ENCODE measurements at regions not wholly inside any gene's neighbourhood (a gene's known extent, or its start where the extent isn't known, plus 50 kb on each side); places are given as distances from the start of the nearest gene placed in this dataset.

- no peak overlapping the region for H3K27ac ChIP-seq (ENCODE audit: extremely low read depth, low read depth, low read length)
- TF ChIP-seq ZBTB1 (tag by site-specific recombination; IDR thresholded peaks at IDR 0.05) (no peak), PBX3 (CRISPR knock-in tag; IDR thresholded peaks at IDR 0.05) (no peak), RBAK (tag by site-specific recombination; IDR thresholded peaks at IDR 0.05) (no peak), ZNF211 (tag by site-specific recombination; IDR thresholded peaks at IDR 0.05; ENCODE audit: low read depth) (no peak), ZNF660 (tag by site-specific recombination; IDR thresholded peaks at IDR 0.05) (no peak)
- ChIA-PET CTCF (interaction anchor here (1.6 to 1.7 kb wide), 2 partner anchors 40 to 105 kb away, joined by 3 to 4 read pairs; no protein-coding TSS in a partner anchor), POLR2A (no interaction called here)
- no peak overlapping the region for H3K4me3 ChIP-seq (ENCODE audit: low read depth, low read length)
- H3K9me3 ChIP-seq (ENCODE audit: control insufficient read depth, insufficient read depth, low read depth, low read length), result no peaks in the 10 kb centered on the region
- no peaks in the 10 kb centered on the region for H3K4me1 ChIP-seq (ENCODE audit: control insufficient read depth, insufficient read depth, low read length)
- H3K36me3 ChIP-seq (ENCODE audit: control insufficient read depth in 2 of 2, insufficient read depth in 1 of 2, low read length in 2 of 2), result no peaks in the 10 kb centered on the region
Measured at GRCh38 chr13:44011036-44011435, 131.3 kb downstream of the LACC1 start.

GRCh38 chr13:44012910-44013757, 133.4 kb downstream of the LACC1 start:
- CTCF ChIA-PET, result no interaction called here
- no peak for TF ChIP-seq ZNF768 (tag by site-specific recombination; IDR thresholded peaks at IDR 0.05)
- TF ChIP-seq ZNF133 (tag by site-specific recombination; IDR thresholded peaks at IDR 0.05), result no peak
- TF ChIP-seq ZNF48 (tag by site-specific recombination; IDR thresholded peaks at IDR 0.05), result no peak
- no peak for TF ChIP-seq ZNF292 (tag by site-specific recombination; IDR thresholded peaks at IDR 0.05; ENCODE audit: borderline replicate concordance, low read depth)
- no peak for TF ChIP-seq EGR2 (tag by site-specific recombination; IDR thresholded peaks at IDR 0.05; ENCODE audit: low read depth)
- TF ChIP-seq GLIS1 (tag by site-specific recombination; IDR thresholded peaks at IDR 0.05), result no peak
- no peak for TF ChIP-seq SCRT2 (tag by site-specific recombination; IDR thresholded peaks at IDR 0.05)
- no peak for TF ChIP-seq ZSCAN16 (tag by site-specific recombination; IDR thresholded peaks at IDR 0.05)
- no peak for TF ChIP-seq REST (tag by site-specific recombination; IDR thresholded peaks at IDR 0.05)
- TF ChIP-seq SP7 (tag by site-specific recombination; IDR thresholded peaks at IDR 0.05), result no peak
- no peak for TF ChIP-seq FEZF1 (tag by site-specific recombination; IDR thresholded peaks at IDR 0.05)
- no peak for TF ChIP-seq ZNF184 (tag by site-specific recombination; IDR thresholded peaks at IDR 0.05)
- no peak for TF ChIP-seq ZNF394 (tag by site-specific recombination; IDR thresholded peaks at IDR 0.05; ENCODE audit: borderline replicate concordance)

More at GRCh38 chr13:44012910-44013757, 133.4 kb downstream of the LACC1 start:
- no peaks in the 10 kb centered on the region for H3K9me3 ChIP-seq (ENCODE audit: control insufficient read depth, insufficient read depth, low read depth, low read length)
- no peak overlapping the region for H3K4me3 ChIP-seq (ENCODE audit: low read depth, low read length)
- POLR2A ChIA-PET, result no interaction called here
- no peak overlapping the region for H3K27ac ChIP-seq (ENCODE audit: extremely low read depth, low read depth, low read length)
- no peaks in the 10 kb centered on the region for H3K36me3 ChIP-seq (ENCODE audit: control insufficient read depth in 2 of 2, insufficient read depth in 1 of 2, low read length in 2 of 2)
- no peaks in the 10 kb centered on the region for H3K4me1 ChIP-seq (ENCODE audit: control insufficient read depth, insufficient read depth, low read length)
